Brain microvascular endothelial cell (primary cell): ENCODE measurements at regions not wholly inside any gene's neighbourhood (a gene's known extent, or its start where the extent isn't known, plus 50 kb on each side); places are given as distances from the start of the nearest gene placed in this dataset.

Experiments used
- DNase-seq: peaks from one replicate; pipeline ENCODE4 v3.0.0-alpha.2; 2020
- H3K27ac ChIP-seq: fragments of 250-450 bp; sonication (Bioruptor Pico); 2 replicates; pipeline ENCODE4 v1.5.1; 2020; ENCODE audit warnings: mild to moderate bottlenecking, moderate library complexity
- H3K27me3 ChIP-seq: fragments of 250-450 bp; sonication (Bioruptor Pico); replicated peaks from 2 replicates; pipeline ENCODE4 v1.5.1; 2020; ENCODE audit warnings: mild to moderate bottlenecking
- H3K36me3 ChIP-seq: fragments of 250-450 bp; sonication (Bioruptor Pico); replicated peaks from 2 replicates; pipeline ENCODE4 v1.5.1; 2020; ENCODE audit warnings: mild to moderate bottlenecking
- H3K4me3 ChIP-seq: 2 replicates; pipeline ENCODE4 v1.5.1; 2011; ENCODE audit warnings: low read depth, mild to moderate bottlenecking, control low read depth, low read length, moderate library complexity
- in situ Hi-C: cut with HindIII; loops from 2 replicates; pipeline ENCODE4 v1.10.0; 2017; ENCODE audit warnings: low sequenced_read_pairs, low pct_ligation_motif_present
- TF ChIP-seq, protein P1 (sequence below): IDR thresholded peaks from 2 replicates; pipeline ENCODE4 v1.5.1; 2011; ENCODE audit warnings: low read depth, mild to moderate bottlenecking, moderate library complexity, low read length, control low read depth, inconsistent platforms; ENCODE audit errors: missing control alignments

DNA sequence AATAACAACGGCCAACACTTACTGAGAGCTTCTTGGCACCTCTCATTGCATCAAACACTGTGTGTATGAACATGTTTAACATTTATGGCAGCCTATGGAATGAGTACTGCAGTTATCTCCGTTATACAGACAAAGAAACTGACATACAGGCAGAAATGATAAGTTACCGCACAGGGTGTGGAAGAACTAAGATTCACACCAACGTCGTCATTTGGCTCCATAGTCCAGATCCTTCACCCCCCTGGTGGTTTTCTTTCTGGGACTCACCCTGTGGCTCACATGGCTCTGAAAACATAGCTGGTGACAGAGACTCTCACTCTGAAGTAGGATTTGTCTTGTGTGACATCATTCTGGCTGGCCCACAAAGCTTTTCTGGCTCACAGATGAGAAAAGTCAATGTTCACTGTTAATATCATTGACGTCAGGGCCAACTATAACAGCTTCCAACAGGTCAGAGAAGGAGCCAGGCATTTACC lies 230.1 kb downstream of the DLEU7 start:
- H3K36me3 ChIP-seq, result no peaks in the 10 kb centered on the region
- H3K27ac ChIP-seq, result no peak overlapping the region
- TF ChIP-seq, protein P1, sequence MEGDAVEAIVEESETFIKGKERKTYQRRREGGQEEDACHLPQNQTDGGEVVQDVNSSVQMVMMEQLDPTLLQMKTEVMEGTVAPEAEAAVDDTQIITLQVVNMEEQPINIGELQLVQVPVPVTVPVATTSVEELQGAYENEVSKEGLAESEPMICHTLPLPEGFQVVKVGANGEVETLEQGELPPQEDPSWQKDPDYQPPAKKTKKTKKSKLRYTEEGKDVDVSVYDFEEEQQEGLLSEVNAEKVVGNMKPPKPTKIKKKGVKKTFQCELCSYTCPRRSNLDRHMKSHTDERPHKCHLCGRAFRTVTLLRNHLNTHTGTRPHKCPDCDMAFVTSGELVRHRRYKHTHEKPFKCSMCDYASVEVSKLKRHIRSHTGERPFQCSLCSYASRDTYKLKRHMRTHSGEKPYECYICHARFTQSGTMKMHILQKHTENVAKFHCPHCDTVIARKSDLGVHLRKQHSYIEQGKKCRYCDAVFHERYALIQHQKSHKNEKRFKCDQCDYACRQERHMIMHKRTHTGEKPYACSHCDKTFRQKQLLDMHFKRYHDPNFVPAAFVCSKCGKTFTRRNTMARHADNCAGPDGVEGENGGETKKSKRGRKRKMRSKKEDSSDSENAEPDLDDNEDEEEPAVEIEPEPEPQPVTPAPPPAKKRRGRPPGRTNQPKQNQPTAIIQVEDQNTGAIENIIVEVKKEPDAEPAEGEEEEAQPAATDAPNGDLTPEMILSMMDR, result no peak
- H3K4me3 ChIP-seq, result no peak overlapping the region
- DNase-seq, result no peak
- H3K27me3 ChIP-seq, result no peaks in the 10 kb centered on the region
- in situ Hi-C loops, result no loop called here

DNA sequence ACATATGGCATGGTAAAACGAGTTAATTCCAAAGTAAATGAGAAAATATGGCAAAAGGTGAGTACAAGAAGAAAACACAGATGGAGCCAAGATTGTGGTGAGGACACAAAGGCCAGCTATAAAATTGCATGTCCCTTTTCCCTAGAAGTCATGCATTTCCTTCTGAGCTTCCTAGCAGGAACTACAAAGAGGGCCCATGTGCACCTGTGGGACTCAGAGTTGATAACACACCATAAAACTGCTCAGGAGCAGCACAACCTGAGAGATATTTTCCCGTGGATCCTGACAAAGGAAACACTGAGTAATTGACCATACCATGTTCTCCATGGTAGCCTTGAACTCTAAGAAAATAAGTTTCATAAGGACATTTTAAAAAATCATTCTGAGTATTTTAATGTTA lies 228.3 kb downstream of the DLEU7 start:
- Histone ChIP-seq H3K27ac (no peak overlapping the region), H3K4me3 (no peak overlapping the region), H3K27me3 (no peaks in the 10 kb centered on the region), H3K36me3 (no peaks in the 10 kb centered on the region)
- no peak for DNase-seq
- TF ChIP-seq, protein P1, result no peak
- in situ Hi-C loops, result no loop called here

DNA sequence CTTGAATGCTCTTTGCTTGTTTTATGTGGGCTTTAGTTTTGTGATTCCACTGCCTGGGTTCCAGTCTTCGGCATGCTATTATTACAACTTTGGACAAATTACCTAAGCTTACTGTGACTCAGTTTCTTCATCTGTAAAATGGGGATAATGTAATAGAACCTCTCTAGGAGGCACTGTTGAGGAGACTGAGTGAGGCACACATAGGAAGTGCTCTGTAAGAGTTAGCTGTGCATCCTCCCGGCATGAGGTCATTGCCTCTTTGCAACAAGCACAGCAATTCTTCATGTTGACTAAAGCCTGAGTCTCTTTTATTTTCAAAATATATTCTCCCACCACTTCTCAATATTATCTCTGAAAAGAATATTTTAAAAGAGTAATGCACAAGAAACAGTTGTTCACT lies 227.4 kb downstream of the DLEU7 start:
- DNase-seq, result peak; percentile 69
- TF ChIP-seq, protein P1, result peak; percentile 26
- in situ Hi-C loops, result no loop called here
- H3K27ac ChIP-seq, result no peak overlapping the region
- H3K36me3 ChIP-seq, result no peaks in the 10 kb centered on the region
- no peaks in the 10 kb centered on the region for H3K27me3 ChIP-seq
- H3K4me3 ChIP-seq, result no peak overlapping the region

DNA sequence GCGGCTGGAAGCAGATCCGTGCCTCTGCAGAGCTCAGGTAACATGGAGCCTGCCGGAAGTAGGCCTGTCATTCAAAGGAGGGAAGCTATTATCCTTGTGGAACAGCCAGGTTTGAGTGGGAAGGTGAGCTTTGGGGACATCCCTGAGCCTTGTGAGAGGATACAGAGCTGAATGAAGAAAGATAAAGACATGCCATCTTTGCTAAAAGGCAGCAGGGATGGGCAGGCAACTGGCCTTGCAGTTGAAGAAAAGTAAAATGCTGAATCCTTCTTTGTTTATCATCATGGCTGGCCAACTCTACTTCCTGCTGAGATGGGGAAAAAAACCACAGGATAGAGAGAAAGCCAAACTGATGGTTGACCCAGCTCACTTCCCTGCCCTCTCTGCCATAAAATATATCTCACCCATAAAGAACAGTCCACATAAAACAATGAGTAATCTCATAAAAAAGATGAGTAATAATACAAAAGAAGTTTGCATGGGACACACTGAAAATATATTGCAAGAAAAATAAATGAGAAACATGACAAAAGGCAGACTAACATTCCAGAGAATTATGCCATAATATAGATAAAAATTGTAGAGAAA lies 226.3 kb downstream of the DLEU7 start:
- Histone ChIP-seq H3K4me3 (no peak overlapping the region), H3K36me3 (no peaks in the 10 kb centered on the region), H3K27ac (peak overlapping the region; percentile 46), H3K27me3 (no peaks in the 10 kb centered on the region)
- in situ Hi-C loops, result no loop called here
- DNase-seq, result peak; percentile 61
- TF ChIP-seq, protein P1, result no peak

DNA sequence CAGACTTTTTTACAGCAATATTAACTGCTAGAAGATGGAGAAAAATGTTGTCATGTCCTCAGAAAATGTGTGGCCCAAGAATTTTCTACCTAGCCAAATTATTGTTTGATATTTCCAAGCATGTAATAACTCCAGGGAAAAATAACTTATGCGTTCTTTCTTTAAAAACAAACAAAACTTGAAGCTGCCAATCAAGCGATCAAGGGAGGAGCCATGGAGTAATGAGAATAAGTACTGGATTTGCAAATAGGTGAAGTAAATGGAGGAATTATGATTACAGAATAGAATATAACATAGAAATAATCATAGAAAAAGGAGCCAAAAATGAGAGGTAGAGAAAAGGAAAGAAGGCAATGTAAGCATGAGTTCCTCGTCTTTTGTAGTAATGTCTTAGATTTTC lies 225.3 kb downstream of the DLEU7 start:
- H3K36me3 ChIP-seq, result no peaks in the 10 kb centered on the region
- no peaks in the 10 kb centered on the region for H3K27me3 ChIP-seq
- TF ChIP-seq, protein P1, result no peak
- no peak overlapping the region for H3K4me3 ChIP-seq
- in situ Hi-C loops, result no loop called here
- no peak for DNase-seq
- H3K27ac ChIP-seq, result peak overlapping the region; percentile 37

DNA sequence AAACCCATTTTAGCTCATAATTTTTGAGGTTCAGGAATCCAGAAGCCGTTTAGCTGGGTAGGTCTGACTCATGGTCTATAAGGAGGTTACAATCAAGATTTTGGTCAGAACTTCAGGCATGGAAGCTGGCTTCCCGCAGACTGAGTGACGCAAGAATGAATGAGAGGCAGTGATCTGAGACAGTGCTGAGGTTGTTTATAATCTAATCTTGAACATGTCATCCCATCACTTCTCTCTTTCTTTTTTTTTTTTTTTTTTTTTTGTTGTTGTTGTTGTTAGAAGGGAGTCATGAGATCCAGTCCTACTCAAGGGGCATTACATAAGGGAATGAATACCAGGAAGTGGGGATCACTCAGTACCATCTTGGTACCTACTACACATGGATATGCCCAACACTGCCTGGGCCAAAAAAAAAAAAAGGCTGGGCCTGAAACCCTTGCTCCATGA lies 217.4 kb downstream of the DLEU7 start:
- in situ Hi-C loops, result no loop called here
- DNase-seq, result peak; percentile 91
- no peaks in the 10 kb centered on the region for H3K36me3 ChIP-seq
- no peak overlapping the region for H3K4me3 ChIP-seq
- TF ChIP-seq, protein P1, result no peak
- H3K27me3 ChIP-seq, result no peaks in the 10 kb centered on the region
- H3K27ac ChIP-seq, result peak overlapping the region; percentile 63
